Pancreas (tissue), 10 donors: ENCODE measurements at regions not wholly inside any gene's neighbourhood (a gene's known extent, or its start where the extent isn't known, plus 50 kb on each side); places are given as distances from the start of the nearest gene placed in this dataset.

ENCODE experiments used
- ATAC-seq, 4 donors: fragments of 200-7000 bp; cut with Tn5 transposase; one replicate each; pipeline versions ENCODE4 v1.8.0 to v1.9.1; 2020; ENCODE audit warnings: mild to moderate bottlenecking in 4 of 4, moderate library complexity in 4 of 4
- DNase-seq, 6 donors: peaks; one replicate each; pipeline ENCODE4 v3.0.0-alpha.2; 2020
- FAIRE-seq: peaks from 2 replicates; lab custom pipeline; 2012; peaks lifted over from hg19 to GRCh38; lab: Jason Lieb, UNC
- H3K27ac ChIP-seq, 4 donors: fragments of 200-600 bp; sonication (generic); 1 replicate in 3 of 4; 2 replicates in 1 of 4; pipeline versions ENCODE4 v1.5.0 to v1.8.0; 2020
- H3K27me3 ChIP-seq, 4 donors: fragments of 200-600 bp; one replicate each; pipeline ENCODE4 v1.8.0; 2021
- H3K36me3 ChIP-seq, 3 donors: fragments of 200-600 bp; sonication (generic) in 1 of 3; one replicate each; pipeline versions ENCODE4 v1.5.0 to v1.8.0; 2020 to 2021
- H3K4me1 ChIP-seq, 3 donors: fragments of 200-600 bp; one replicate each; pipeline ENCODE4 v1.8.0; 2021
- H3K4me3 ChIP-seq, 4 donors: fragments of 200-600 bp; sonication (generic) in 2 of 4; one replicate each; pipeline versions ENCODE4 v1.5.0 to v1.8.0; 2020 to 2021
- H3K9me3 ChIP-seq, 4 donors: fragments of 200-600 bp; one replicate each; pipeline ENCODE4 v1.8.0; 2021
- WGBS, 2 donors: extraction: QIAGEN DNeasy Blood & Tissue Kit; methylation state at CpG; one replicate each; pipeline ENCODE4 v1.1.7; 2013; 5-methylcytosine and 5-hydroxymethylcytosine counted together
- intact Hi-C, 3 donors: fragments of 100-400 bp; cut with DNase I; formaldehyde crosslinking; loops; one replicate each; pipeline versions ENCODE4 v1.11.1 to v1.14.2; 2022
- TF ChIP-seq, protein P1 (sequence below), 4 donors: fragments of 200-600 bp; sonication (generic) in 3 of 4; IDR thresholded peaks; one replicate each; pipeline versions ENCODE4 v1.5.0 to v1.8.0; 2021; ENCODE audit warnings: antibody characterized with exemption in 4 of 4
- donor health status: healthy with polysubstance abuse.
- donor health status: DM: no; HTN: no; CAD: no; lungs with moderate emphysema.
- donor health status: DM: no; HTN: no; CAD: no.
- donor health status: control.
- donor health status: control.
- donor health status: Bipolar disorder and iron deficiency.
- donor health status: DM: yes; HTN: yes; CAD: no.
- donor health status: DM: no; HTN: no; CAD: no.
- donor health status: DM: no; HTN: no; CAD: no.
- donor health status: DM: yes; HTN: yes; CAD: no.

DNA sequence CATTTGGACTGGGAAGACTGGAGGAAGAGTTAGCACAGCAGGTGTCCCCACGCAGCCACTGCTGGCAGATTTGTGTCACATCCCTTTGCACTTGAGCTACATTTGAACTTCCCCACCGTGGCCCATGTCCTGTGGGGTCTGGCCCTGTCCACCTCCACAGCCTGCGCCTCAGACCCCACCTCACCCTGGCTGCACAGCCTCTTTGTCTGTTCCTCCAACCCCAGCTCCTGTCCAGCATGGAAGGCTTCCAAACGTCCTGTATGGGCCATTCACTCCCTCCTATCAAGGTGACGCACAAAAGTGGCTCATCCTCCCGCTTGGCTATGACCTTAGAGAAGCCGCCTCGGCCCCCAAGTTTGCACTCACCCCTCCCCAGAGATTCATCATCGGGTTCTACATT, 200.6 kb downstream of the FOXL1 start:
- WGBS, 2 donors, result 49 to 60% methylated on average over 9 of the region's 9 CpGs

DNA sequence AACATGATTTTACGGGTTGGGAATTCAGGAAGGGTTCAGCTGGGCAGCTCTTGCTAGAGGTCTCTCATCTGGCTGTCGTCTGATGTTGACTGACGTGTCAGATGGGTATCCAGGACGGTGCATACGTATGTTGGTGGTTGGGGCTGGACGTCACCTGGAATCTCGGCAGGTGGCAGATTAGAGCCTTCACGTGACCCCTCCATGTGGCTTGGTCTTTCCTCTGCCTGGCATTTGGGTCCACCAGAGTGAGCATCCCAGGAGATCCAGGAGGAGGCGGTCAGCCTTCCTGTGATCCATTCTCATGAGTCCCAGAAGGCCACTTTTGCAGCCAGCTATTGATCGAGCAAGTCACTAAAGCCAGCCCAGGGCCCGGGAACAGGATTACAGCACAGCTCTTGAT, 202.7 kb downstream of the FOXL1 start:
- H3K4me3 ChIP-seq, result no peak overlapping the region
- intact Hi-C loops, result no loop called here
- ATAC-seq, result no peak
- no peak for FAIRE-seq
- H3K27ac ChIP-seq, result no peak overlapping the region
- no peaks in the 10 kb centered on the region for H3K36me3 ChIP-seq
- peaks cover 0 to 3% (median 0%) of the 10 kb centered on the region in 4 donors for H3K27me3 ChIP-seq
- 38 to 48% methylated on average over 11 of the region's 11 CpGs for WGBS, 2 donors
- DNase-seq, result no peak
- TF ChIP-seq, protein P1, sequence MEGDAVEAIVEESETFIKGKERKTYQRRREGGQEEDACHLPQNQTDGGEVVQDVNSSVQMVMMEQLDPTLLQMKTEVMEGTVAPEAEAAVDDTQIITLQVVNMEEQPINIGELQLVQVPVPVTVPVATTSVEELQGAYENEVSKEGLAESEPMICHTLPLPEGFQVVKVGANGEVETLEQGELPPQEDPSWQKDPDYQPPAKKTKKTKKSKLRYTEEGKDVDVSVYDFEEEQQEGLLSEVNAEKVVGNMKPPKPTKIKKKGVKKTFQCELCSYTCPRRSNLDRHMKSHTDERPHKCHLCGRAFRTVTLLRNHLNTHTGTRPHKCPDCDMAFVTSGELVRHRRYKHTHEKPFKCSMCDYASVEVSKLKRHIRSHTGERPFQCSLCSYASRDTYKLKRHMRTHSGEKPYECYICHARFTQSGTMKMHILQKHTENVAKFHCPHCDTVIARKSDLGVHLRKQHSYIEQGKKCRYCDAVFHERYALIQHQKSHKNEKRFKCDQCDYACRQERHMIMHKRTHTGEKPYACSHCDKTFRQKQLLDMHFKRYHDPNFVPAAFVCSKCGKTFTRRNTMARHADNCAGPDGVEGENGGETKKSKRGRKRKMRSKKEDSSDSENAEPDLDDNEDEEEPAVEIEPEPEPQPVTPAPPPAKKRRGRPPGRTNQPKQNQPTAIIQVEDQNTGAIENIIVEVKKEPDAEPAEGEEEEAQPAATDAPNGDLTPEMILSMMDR (IDR thresholded peaks at IDR 0.05), result no peak
- H3K9me3 ChIP-seq, result no peaks in the 10 kb centered on the region
- no peaks in the 10 kb centered on the region for H3K4me1 ChIP-seq

More for the DNA sequence above, 200.6 kb downstream of the FOXL1 start:
- Histone ChIP-seq H3K4me1 (no peaks in the 10 kb centered on the region), H3K9me3 (no peaks in the 10 kb centered on the region), H3K27me3 (peaks cover 0 to 3% (median 0%) of the 10 kb centered on the region in 4 donors), H3K27ac (no peak overlapping the region), H3K36me3 (no peaks in the 10 kb centered on the region), H3K4me3 (no peak overlapping the region)
- no peak for ATAC-seq
- no peak for FAIRE-seq
- intact Hi-C loops, result no loop called here
- DNase-seq, result no peak
- TF ChIP-seq, protein P1 (IDR thresholded peaks at IDR 0.05), result no peak

- H3K27ac ChIP-seq, result no peak overlapping the region
- H3K4me1 ChIP-seq, result no peaks in the 10 kb centered on the region
- no peaks in the 10 kb centered on the region for H3K9me3 ChIP-seq
- no peaks in the 10 kb centered on the region for H3K36me3 ChIP-seq
- 50 to 61% methylated on average over 23 of the region's 23 CpGs for WGBS, 2 donors
- TF ChIP-seq, protein P1 (IDR thresholded peaks at IDR 0.05), result no peak
- H3K27me3 ChIP-seq, result peaks cover 0 to 8% (median 0%) of the 10 kb centered on the region in 4 donors
- no peak for ATAC-seq
- no peak for DNase-seq
- intact Hi-C loops, result no loop called here
- no peak overlapping the region for H3K4me3 ChIP-seq
- FAIRE-seq, result no peak
Measured at GRCh38 chr16:86783636-86784626, 205.6 kb downstream of the FOXL1 start.

DNA sequence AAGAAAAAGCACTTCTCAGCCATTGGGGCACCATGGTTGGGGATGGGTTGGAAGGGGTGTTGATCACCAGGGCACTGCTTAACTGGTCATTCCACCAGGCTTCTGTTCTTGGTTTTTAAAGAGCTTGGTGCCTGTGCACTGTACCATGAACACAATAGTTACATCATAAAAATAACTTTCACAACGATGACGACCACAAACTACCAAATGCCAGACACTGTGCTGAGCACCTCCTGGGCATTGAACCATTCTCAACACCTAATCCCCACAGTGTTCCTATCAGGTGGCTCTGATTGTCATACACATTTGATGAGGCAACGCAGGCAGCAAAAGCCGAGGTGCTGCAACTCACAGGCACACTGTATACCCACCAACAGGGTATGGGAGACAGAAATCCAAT, 208.0 kb downstream of the FOXL1 start:
- TF ChIP-seq, protein P1 (IDR thresholded peaks at IDR 0.05), result no peak
- Histone ChIP-seq H3K36me3 (no peaks in the 10 kb centered on the region), H3K27ac (no peak overlapping the region), H3K9me3 (no peaks in the 10 kb centered on the region), H3K4me3 (no peak overlapping the region), H3K4me1 (no peaks in the 10 kb centered on the region), H3K27me3 (peaks cover 0 to 8% (median 0%) of the 10 kb centered on the region in 4 donors)
- WGBS, 2 donors, result 60 to 77% methylated on average over 4 of the region's 4 CpGs
- no peak for ATAC-seq
- intact Hi-C loops, result no loop called here
- no peak for FAIRE-seq
- DNase-seq, result no peak

DNA sequence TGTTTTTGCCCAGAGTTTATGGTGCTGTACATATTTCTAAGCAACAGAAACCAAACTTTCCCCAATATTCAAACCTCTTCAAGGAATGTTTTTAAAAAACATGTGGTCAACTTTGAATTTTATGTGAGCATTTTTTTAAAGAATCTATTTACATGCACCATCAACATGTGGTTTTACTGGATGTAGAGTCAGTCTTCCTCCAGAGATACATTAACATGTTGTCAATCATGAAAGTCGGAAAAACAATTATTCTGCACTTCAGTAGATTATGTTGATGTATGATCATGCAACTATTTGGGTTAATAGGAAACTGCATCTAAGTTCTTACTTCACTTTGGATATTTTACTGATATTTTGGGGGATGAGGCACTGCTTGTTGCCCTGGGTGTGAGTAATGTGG, 208.6 kb downstream of the FOXL1 start:
- ATAC-seq (no peak), FAIRE-seq (no peak)
- peaks cover 0 to 8% (median 0%) of the 10 kb centered on the region in 4 donors for H3K27me3 ChIP-seq

More for the DNA sequence above, 208.6 kb downstream of the FOXL1 start:
- TF ChIP-seq, protein P1 (IDR thresholded peaks at IDR 0.05), result no peak
- Histone ChIP-seq H3K9me3 (no peaks in the 10 kb centered on the region), H3K4me1 (no peaks in the 10 kb centered on the region), H3K27ac (no peak overlapping the region), H3K4me3 (no peak overlapping the region), H3K36me3 (no peaks in the 10 kb centered on the region)
- DNase-seq, result no peak
- intact Hi-C loops, result no loop called here
- WGBS, 2 donors, result 64 to 72% methylated on average over 1 of the region's 1 CpG
